Stimulated activated CD4-positive, alpha-beta T cell treated with anti-CD3 and anti-CD28 coated beads, TNF-alpha, amount 100 ng/mL, for 4 hours (primary cell): ENCODE measurements at regions not wholly inside any gene's neighbourhood (a gene's known extent, or its start where the extent isn't known, plus 50 kb on each side); places are given as distances from the start of the nearest gene placed in this dataset.
"Not testable (repeated sequence)": the region's sequence is repeated elsewhere in the genome, so short reads cannot be mapped to it uniquely, and the experiment has no call there.

Experiments used
- DNase-seq, 3 experiments: peaks; one replicate each; pipeline ENCODE4 v3.0.0-alpha.2; 2020; ENCODE audit warnings: low read depth in 3 of 3

DNA sequence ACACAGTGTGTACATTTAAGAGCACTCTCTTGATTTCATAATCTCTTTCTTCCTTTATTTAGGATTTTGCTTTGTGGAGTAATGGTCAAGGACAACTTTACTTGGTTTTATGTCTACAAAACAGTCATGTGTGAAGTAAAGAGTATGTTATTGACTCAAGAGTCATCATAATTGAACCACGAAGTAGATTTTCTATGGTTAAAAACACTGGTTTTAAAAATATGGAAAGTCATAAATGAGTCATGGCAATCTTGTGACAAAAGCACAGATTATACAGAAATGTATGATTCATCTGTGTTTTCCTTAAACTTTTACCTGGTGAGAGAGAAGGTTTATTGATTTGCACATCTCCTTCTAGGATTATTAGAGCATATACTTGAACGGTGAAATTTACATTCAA, 969.7 kb downstream of the GATA3 start:
- DNase-seq, result no peak

DNA sequence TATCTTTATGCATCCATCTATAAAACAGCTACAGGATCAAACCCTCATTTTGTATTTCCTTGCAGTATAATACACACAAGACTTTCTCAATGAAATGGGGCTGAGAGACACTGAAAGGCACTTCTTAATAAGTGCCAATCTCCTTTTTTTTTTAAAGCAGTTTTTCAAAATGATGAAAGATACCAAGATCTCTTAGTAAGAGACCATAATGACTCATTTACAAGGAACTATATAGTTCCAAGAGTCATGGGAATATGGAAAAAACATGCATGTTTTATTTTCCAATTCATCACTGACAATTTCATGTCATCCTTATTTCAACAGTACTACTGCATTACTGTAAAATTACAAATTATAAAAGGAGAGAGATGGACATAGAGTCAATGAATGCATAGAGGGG, 973.7 kb downstream of the GATA3 start:
- no peak for DNase-seq

GRCh38 chr10:9035355-9035754, 980.9 kb downstream of the GATA3 start:
- DNase-seq, result no peak

DNA sequence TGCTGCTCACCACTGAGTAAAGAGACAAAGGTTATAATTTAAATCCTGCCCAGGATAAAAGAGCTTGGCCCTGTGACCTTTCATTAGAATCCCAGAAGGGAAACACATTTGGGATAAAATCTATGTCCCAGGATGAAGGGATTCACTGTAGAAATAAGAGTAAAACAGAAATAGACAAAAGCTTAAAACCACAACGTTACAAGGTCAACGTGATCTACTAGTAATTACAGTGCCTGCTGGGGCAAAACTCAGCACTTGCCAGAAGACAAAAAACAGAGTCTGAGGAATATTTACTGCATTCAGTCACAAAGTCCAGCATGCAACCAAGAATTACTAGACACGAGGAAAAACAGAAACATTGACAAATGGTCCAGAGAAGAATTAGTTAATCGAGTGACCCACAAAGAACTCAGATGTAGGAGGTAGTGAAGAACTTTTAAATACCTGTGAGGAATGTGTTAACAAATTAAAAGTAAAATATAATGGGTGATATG, 982.3 kb downstream of the GATA3 start:
- no peak for DNase-seq

DNA sequence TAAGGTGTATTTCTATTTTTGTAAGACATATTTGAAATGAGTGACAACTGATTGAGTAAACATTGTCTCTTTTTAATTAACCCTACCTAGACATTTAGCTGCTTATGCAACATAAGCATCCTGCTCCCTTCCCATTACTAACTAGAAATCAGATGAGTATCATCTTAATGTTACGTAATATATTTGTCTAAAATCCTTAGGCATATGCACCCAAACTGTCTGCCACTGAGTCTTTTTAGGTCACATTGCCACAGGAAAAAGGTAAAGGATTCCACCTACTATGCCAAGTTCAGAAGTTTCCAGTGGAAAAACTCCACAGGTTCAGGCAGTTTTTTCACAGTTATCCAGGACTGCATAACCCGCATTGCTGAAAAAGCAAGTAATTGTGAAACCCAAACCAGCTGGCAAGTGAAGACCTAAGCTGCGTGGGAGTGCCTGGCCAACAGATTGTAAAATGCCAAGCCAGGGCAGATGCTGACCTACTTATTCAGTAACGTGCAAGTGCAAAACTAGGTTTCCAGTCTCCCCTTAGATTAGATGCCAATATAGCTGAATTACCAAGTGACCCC, 983.7 kb downstream of the GATA3 start:
- no peak for DNase-seq

DNA sequence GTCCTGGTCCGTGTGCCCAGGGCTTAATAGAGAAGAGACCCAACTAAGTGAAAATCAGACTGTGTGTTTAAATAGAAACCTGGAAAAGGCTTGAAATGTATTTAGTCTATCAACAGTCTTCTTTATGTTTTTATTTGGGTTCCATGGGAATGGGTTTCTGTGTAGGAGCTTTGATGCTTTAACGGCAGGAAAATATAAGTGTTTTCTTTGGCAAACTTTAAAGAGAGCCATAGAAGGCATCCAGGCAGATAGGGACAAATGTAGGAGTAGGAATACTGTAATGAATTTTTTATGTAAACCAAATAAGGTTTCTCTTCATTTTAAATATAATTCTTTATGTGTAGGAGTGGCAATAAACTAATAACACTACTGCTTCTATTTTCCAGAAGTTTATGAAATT, 989.0 kb downstream of the GATA3 start:
- DNase-seq, result no peak

GRCh38 chr10:9045311-9045710, 990.8 kb downstream of the GATA3 start:
- DNase-seq, result no peak

GRCh38 chr10:9051328-9051974, 997.0 kb downstream of the GATA3 start:
- no peak for DNase-seq

DNA sequence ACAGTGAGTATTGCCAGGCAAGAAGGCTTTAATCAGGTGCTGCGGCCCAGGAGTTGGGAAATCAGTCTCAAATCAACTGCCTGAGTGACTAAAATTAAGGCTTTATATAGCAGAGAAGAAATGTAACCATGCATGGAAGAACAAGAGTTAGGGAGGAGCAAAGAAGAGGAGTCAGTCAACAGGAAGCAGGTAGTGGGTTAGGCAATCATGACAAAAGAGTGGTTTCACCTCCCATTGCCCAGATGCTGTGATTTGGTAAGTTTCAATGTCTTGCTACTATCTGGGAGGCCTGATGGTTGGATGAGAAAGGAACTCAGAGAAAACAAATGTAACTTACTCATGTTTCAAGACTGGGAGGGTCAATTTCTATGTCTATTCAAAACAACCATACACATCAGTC, 998.3 kb downstream of the GATA3 start:
- no peak for DNase-seq

- DNase-seq, result no peak
Measured at GRCh38 chr10:9056521-9056920, 1002.0 kb downstream of the GATA3 start.

DNA sequence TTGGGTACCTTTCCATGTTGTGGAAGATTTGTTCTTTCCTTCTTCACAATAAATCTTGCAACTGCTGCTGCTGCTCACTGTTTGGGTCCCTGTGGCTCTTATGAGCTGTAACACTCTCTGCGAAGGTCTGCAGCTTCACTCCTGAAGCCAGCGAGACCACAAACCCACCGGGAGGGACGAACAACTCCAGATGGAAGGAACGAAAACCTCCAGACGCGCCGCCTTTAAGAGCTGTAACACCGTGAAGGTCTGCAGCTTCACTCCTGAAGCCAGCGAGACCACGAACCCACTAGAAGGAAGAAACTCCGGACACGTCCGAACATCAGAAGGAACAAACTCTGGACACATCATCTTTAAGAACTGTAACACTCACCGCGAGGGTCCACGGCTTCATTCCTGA, 1002.8 kb downstream of the GATA3 start:
- not testable (repeated sequence) for DNase-seq

- DNase-seq, result no peak
Measured at GRCh38 chr10:9060314-9060713, 1005.8 kb downstream of the GATA3 start.

- no peak for DNase-seq
Measured at GRCh38 chr10:9061871-9062270, 1007.4 kb downstream of the GATA3 start.

GRCh38 chr10:9066152-9066551, 1011.7 kb downstream of the GATA3 start:
- DNase-seq, result no peak

GRCh38 chr10:9068003-9068402, 1013.5 kb downstream of the GATA3 start:
- no peak for DNase-seq

GRCh38 chr10:9069136-9069535, 1014.6 kb downstream of the GATA3 start:
- no peak for DNase-seq

DNA sequence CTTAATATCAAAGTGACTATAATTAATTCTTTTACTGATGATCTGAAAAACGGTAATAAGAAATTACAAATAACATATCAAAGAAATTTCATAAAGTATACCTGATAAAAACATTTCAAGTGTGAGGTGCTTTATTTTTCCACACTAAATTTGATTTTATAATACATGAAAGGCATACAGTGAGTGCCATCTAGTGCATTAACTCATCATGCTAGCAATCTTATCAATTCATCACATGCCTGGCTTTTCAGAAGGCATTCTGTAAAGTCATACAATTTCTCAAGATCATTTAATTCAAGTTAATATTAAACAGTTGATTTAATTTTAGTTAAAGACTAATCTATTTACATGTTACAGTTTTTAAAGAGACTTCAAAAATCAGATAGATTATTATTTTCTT, 1020.9 kb downstream of the GATA3 start:
- DNase-seq, result no peak

GRCh38 chr10:9076066-9076465, 1021.6 kb downstream of the GATA3 start:
- no peak for DNase-seq

DNA sequence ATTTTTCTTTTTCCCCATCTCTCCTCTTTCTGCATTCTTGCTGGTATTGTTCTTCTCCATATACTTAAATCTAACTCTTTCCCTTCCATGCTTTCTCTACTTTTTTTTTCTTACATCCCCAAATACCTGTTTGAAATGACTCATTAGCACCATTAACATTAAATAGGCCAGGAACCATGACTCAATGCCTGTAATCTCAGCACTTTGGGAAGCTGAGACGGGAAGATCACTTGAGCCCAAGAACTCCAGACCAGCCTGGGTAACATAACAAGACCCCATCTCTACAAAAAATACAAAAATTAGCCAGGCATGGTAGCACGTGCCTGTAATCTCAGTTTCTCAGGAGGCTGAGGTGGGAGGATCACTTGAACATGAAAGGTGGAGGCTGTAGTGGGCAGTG, 1026.8 kb downstream of the GATA3 start:
- DNase-seq, result no peak

GRCh38 chr10:9081961-9082360, 1027.5 kb downstream of the GATA3 start:
- DNase-seq, result no peak

DNA sequence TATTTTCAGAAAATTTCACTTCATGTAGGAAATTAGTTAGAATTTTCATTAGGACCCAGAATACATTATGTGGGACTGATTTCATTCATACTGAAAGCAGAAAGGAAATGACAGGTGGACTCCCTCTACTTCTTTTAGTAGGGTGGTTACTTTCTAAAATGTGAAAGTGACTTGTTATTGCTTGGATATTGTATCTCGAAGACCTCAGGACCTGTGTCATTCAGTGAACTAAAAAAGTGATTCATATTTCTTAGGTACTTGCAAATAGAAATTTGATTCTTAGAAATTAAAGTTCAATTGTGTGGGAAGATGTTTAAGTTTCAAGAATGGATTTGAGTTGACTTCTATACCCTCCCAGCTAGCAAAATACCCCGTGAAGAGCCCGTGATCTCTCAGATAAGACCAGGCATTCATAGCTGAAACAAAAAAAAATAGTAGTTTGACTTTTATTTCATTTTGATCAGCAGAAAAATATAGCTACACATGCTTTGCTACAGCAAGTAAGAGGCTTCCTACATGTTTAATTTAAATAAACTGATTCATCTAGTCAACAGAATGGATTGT, 1037.1 kb downstream of the GATA3 start:
- DNase-seq, result no peak

DNA sequence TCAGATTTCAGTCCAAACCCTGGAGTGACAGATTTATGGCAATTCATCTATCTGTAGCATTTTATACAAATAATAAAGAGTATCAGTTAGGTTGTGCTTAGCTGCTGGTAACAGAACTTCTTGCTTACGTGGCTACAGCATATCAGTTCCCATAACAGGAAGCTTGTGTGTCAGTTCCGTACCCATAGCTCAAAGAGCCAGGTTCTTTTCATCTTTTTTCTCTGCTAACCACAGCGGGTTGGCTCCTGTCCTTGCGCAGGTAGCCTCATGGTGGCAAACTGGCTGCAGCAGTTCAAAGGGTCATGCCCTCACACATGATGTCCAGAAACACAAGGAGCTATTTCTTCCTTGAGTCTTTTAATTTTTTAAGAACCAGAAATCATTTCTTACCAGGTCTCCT, 1041.8 kb downstream of the GATA3 start:
- no peak for DNase-seq

DNA sequence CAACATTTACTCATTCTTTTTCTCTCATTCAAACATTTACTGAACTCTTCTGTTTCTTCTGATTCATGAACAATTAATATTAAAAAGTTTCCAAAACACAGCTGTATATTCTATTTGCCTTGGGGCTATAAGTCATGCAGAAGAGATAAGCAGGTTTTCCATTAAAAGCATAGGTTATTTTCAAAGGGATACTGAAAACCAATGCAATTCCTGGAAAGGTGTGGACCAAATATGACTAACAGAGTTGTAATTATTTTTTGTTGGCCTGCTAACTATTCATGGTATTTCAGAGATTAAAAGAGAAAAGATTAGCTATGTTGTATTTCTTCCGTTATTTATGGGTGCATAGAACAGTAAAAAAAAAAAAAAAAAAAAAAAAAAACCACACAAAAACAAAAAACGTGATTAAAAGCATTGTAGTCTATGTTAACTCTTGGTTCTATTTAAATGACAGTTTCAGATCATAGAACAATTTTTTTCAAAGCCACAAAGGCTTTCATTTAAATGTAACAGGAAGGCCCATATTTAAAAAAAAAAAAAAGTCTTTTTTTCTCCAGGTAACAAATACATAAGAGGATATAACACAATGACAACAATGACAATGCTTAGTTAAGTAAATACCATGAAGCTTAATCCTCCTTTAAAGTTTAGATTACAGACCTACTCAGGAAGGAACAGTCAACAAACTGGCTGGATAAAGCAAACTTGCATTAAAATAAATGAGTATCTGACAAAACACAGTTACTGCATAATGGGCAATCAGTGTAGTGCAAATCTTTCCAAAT, 1042.9 kb downstream of the GATA3 start:
- DNase-seq, result no peak
